Caco-2 (cell line): ENCODE measurements at regions not wholly inside any gene's neighbourhood (a gene's known extent, or its start where the extent isn't known, plus 50 kb on each side); places are given as distances from the start of the nearest gene placed in this dataset.

ENCODE experiments used
- BruUV-seq: library from RNA; stranded (reverse); fragments of 400-500 nt; replicated peaks from 2 replicates; lab custom pipeline; 2021; lab: Mats Ljungman, UMichigan
- CTCF ChIA-PET: fragments of 300-600 bp; sonication (Branson Sonifier 250); formaldehyde crosslinking; loops from one replicate; lab custom pipeline; 2022; ENCODE audit warnings: antibody characterized with exemption; lab: Charles Lee
- POLR2A ChIA-PET: fragments of 300-600 bp; sonication (Branson Sonifier 250); formaldehyde crosslinking; loops from one replicate; lab custom pipeline; 2022; ENCODE audit warnings: antibody characterized with exemption; lab: Charles Lee
- DNase-seq, 2 experiments: peaks; one replicate each; pipeline versions ENCODE4 v3.0.0 to v3.0.0-alpha.2; 2020 to 2022
- H3K27me3 ChIP-seq: replicated peaks from 2 replicates; pipeline ENCODE4 v1.6.0; 2011; ENCODE audit warnings: low read length; ENCODE audit not compliant: control insufficient read depth, insufficient read depth
- H3K36me3 ChIP-seq: 2 replicates; pipeline ENCODE4 v1.5.1; 2011; ENCODE audit warnings: low read length; ENCODE audit not compliant: control insufficient read depth, insufficient read depth
- H3K4me1 ChIP-seq: fragments of 250-450 bp; sonication (Bioruptor Pico); 2 replicates; pipeline ENCODE4 v1.5.1; 2020; ENCODE audit warnings: mild to moderate bottlenecking
- H3K4me3 ChIP-seq: 2 replicates; pipeline ENCODE4 v1.5.1; 2011; ENCODE audit warnings: low read depth, mild to moderate bottlenecking, control low read depth, low read length
- H3K9me3 ChIP-seq: fragments of 250-450 bp; sonication (Bioruptor Pico); 2 replicates; pipeline ENCODE4 v1.5.1; 2020; ENCODE audit warnings: mild to moderate bottlenecking, moderate library complexity
- H3K27ac Mint-ChIP-seq: one replicate; pipeline ENCODE4 v1.8.0; 2022; ENCODE audit warnings: mixed read lengths; ENCODE audit not compliant: unreplicated experiment
- H3K27me3 Mint-ChIP-seq: one replicate; pipeline ENCODE4 v1.8.0; 2022; ENCODE audit warnings: mixed read lengths; ENCODE audit not compliant: insufficient read depth, unreplicated experiment
- H3K36me3 Mint-ChIP-seq: one replicate; pipeline ENCODE4 v1.8.0; 2022; ENCODE audit warnings: mild to moderate bottlenecking, mixed read lengths; ENCODE audit not compliant: insufficient read depth, unreplicated experiment
- H3K4me1 Mint-ChIP-seq: one replicate; pipeline ENCODE4 v1.8.0; 2022; ENCODE audit warnings: low read depth, mixed read lengths; ENCODE audit not compliant: unreplicated experiment
- H3K4me3 Mint-ChIP-seq: one replicate; pipeline ENCODE4 v1.8.0; 2022; ENCODE audit warnings: mild to moderate bottlenecking, moderate library complexity, mixed read lengths; ENCODE audit not compliant: unreplicated experiment
- H3K9me3 Mint-ChIP-seq: one replicate; pipeline ENCODE4 v1.8.0; 2022; ENCODE audit warnings: mixed read lengths; ENCODE audit not compliant: unreplicated experiment
- CTCF ChIP-seq, 2 experiments: fragments of 200-600 bp in 1 of 2; IDR thresholded peaks; 1 replicate in 1 of 2; 2 replicates in 1 of 2; pipeline versions ENCODE4 v1.5.1 to v1.8.0; 2011 to 2022; ENCODE audit warnings: antibody characterized with exemption in 1 of 2, control low read depth in 1 of 2, inconsistent platforms in 1 of 2, low read depth in 1 of 2, low read length in 1 of 2, mild to moderate bottlenecking in 1 of 2, moderate library complexity in 1 of 2; ENCODE audit not compliant: insufficient read depth in 1 of 2, severe bottlenecking in 1 of 2, unreplicated experiment in 1 of 2
- intact Hi-C: fragments of 100-400 bp; cut with micrococcal nuclease; formaldehyde crosslinking; loops from one replicate; pipeline ENCODE4 v1.10.0; 2022; ENCODE audit not compliant: unreplicated experiment

GRCh38 chr13:89750371-89750770, 1597.1 kb upstream of the MIR17HG start:
- Mint-ChIP-seq H3K9me3 (peaks cover 2% of the 10 kb centered on the region), H3K36me3 (no peaks in the 10 kb centered on the region), H3K27me3 (no peaks in the 10 kb centered on the region), H3K27ac (no peak overlapping the region), H3K4me3 (no peak overlapping the region), H3K4me1 (no peaks in the 10 kb centered on the region)
- ChIA-PET CTCF (no interaction called here), POLR2A (no interaction called here)
- Histone ChIP-seq H3K4me3 (no peak overlapping the region), H3K4me1 (no peaks in the 10 kb centered on the region), H3K9me3 (no peaks in the 10 kb centered on the region), H3K27me3 (no peaks in the 10 kb centered on the region), H3K36me3 (no peaks in the 10 kb centered on the region)
- intact Hi-C loops = no loop called here
- DNase-seq = no peak
- no TSS peak for BruUV-seq
- no peak for TF ChIP-seq CTCF (IDR thresholded peaks at IDR 0.05; ENCODE audit: insufficient read depth in 1 of 2, low read depth in 1 of 2, low read length in 1 of 2, severe bottlenecking in 1 of 2, unreplicated experiment in 1 of 2)

DNA sequence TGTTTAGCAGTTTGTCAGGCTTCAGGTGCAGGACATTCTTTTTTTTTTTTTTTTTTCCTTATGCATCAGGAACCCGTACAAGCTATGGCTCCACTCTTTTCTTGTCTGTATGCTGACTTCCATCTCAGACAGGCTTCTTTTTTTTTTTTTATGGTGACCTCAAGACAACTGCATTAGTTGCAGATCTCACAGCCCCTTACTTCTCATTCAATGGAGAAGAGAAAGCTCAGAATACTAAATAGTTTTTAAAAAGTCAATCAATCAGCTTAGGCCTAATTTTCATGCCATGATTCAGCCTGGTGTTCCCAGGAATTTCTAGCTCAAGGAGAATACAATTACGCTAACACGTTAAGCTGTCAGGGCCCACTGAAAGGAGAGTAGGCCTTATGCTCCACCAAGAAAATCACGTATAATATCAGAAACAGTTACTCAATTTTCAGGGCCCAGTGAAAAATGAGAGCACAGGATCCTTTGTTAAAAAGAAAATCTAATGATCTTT, 1596.0 kb upstream of the MIR17HG start:
- H3K4me1 ChIP-seq = no peaks in the 10 kb centered on the region
- no peaks in the 10 kb centered on the region for H3K27me3 ChIP-seq
- POLR2A ChIA-PET = interaction anchor here (0.7 kb wide), 1 partner anchor 88 kb away, joined by 10 read pairs; no protein-coding TSS in a partner anchor
- Mint-ChIP-seq H3K4me3 (no peak overlapping the region), H3K27ac (no peak overlapping the region), H3K4me1 (no peaks in the 10 kb centered on the region), H3K9me3 (peaks cover 13% of the 10 kb centered on the region), H3K27me3 (no peaks in the 10 kb centered on the region), H3K36me3 (no peaks in the 10 kb centered on the region)
- no peaks in the 10 kb centered on the region for H3K36me3 ChIP-seq
- no peak overlapping the region for H3K4me3 ChIP-seq
- intact Hi-C loops = no loop called here
- no peaks in the 10 kb centered on the region for H3K9me3 ChIP-seq
- DNase-seq = no peak
- BruUV-seq = no TSS peak
- CTCF ChIA-PET = no interaction called here
- TF ChIP-seq CTCF (IDR thresholded peaks at IDR 0.05; ENCODE audit: insufficient read depth in 1 of 2, low read depth in 1 of 2, low read length in 1 of 2, severe bottlenecking in 1 of 2, unreplicated experiment in 1 of 2) = no peak

GRCh38 chr13:89752394-89752793, 1595.1 kb upstream of the MIR17HG start:
- no peak for TF ChIP-seq CTCF (IDR thresholded peaks at IDR 0.05; ENCODE audit: insufficient read depth in 1 of 2, low read depth in 1 of 2, low read length in 1 of 2, severe bottlenecking in 1 of 2, unreplicated experiment in 1 of 2)
- Mint-ChIP-seq H3K4me1 (no peaks in the 10 kb centered on the region), H3K27ac (no peak overlapping the region), H3K4me3 (no peak overlapping the region), H3K36me3 (no peaks in the 10 kb centered on the region), H3K27me3 (no peaks in the 10 kb centered on the region), H3K9me3 (peaks cover 15% of the 10 kb centered on the region)
- Histone ChIP-seq H3K9me3 (no peaks in the 10 kb centered on the region), H3K27me3 (no peaks in the 10 kb centered on the region), H3K4me3 (no peak overlapping the region), H3K36me3 (no peaks in the 10 kb centered on the region), H3K4me1 (no peaks in the 10 kb centered on the region)
- BruUV-seq = no TSS peak
- no peak for DNase-seq
- intact Hi-C loops = no loop called here
- ChIA-PET CTCF (no interaction called here), POLR2A (no interaction called here)
